ENCODE measurements at regions not wholly inside any gene's neighbourhood (a gene's known extent, or its start where the extent isn't known, plus 50 kb on each side); places are given as distances from the start of the nearest gene placed in this dataset.

DNA sequence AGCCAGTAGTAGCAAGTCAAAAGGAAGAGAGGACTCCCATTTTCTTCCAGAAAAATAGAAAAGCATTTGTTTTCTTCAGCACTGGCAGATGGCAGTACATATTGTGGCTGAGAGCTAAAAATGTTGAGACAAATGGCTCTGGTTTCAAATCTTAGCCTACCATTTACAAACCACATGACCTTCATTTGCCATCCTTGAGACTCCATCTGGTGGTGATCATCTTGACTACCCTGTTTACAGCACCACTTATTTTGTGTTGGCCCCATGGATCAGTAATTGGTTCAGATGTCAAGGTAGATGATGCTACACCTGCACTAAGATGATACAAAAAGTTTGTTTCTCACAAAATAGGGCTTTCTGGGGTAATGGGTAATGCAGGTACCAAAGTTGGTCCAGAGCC lies 951.8 kb upstream of the IGFBP7 start:
- TF ChIP-seq, protein P1, sequence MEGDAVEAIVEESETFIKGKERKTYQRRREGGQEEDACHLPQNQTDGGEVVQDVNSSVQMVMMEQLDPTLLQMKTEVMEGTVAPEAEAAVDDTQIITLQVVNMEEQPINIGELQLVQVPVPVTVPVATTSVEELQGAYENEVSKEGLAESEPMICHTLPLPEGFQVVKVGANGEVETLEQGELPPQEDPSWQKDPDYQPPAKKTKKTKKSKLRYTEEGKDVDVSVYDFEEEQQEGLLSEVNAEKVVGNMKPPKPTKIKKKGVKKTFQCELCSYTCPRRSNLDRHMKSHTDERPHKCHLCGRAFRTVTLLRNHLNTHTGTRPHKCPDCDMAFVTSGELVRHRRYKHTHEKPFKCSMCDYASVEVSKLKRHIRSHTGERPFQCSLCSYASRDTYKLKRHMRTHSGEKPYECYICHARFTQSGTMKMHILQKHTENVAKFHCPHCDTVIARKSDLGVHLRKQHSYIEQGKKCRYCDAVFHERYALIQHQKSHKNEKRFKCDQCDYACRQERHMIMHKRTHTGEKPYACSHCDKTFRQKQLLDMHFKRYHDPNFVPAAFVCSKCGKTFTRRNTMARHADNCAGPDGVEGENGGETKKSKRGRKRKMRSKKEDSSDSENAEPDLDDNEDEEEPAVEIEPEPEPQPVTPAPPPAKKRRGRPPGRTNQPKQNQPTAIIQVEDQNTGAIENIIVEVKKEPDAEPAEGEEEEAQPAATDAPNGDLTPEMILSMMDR (conservative IDR thresholded peaks at IDR 0.05; ENCODE audit: low read depth in 2 of 2) = peak; percentile 57 to 77
- no peak for TF ChIP-seq EZH2 (IDR thresholded peaks at IDR 0.05; ENCODE audit: low read depth, unreplicated experiment)
- TF ChIP-seq POLR2AphosphoS5 (IDR thresholded peaks at IDR 0.05; ENCODE audit: low read depth) = no peak
- no peak for TF ChIP-seq JUNB (IDR thresholded peaks at IDR 0.05; ENCODE audit: unreplicated experiment)
- no peak for TF ChIP-seq REST (IDR thresholded peaks at IDR 0.05; ENCODE audit: unreplicated experiment)

Data from GM23338 (cell line).